Activated CD4-positive, CD25-positive, alpha-beta regulatory T cell treated with anti-CD3 and anti-CD28 coated beads, Interleukin-2, amount 50 U/mL, for 16 hours (primary cell): ENCODE measurements at regions not wholly inside any gene's neighbourhood (a gene's known extent, or its start where the extent isn't known, plus 50 kb on each side); places are given as distances from the start of the nearest gene placed in this dataset.
A peak's percentile ranks its signal among the peaks of the same experiment; 100 is the strongest.

Experiments used
- DNase-seq: peaks from one replicate; pipeline ENCODE4 v3.0.0-alpha.2; 2020; ENCODE audit warnings: low read depth, low spot score

GRCh38 chr20:59403261-59403961, 103.0 kb downstream of the EDN3 start:
- DNase-seq, result peak; percentile 33

- DNase-seq, result no peak
Measured at GRCh38 chr20:59403962-59404314, 103.5 kb downstream of the EDN3 start.

GRCh38 chr20:59404749-59405148, 104.3 kb downstream of the EDN3 start:
- DNase-seq, result no peak

DNA sequence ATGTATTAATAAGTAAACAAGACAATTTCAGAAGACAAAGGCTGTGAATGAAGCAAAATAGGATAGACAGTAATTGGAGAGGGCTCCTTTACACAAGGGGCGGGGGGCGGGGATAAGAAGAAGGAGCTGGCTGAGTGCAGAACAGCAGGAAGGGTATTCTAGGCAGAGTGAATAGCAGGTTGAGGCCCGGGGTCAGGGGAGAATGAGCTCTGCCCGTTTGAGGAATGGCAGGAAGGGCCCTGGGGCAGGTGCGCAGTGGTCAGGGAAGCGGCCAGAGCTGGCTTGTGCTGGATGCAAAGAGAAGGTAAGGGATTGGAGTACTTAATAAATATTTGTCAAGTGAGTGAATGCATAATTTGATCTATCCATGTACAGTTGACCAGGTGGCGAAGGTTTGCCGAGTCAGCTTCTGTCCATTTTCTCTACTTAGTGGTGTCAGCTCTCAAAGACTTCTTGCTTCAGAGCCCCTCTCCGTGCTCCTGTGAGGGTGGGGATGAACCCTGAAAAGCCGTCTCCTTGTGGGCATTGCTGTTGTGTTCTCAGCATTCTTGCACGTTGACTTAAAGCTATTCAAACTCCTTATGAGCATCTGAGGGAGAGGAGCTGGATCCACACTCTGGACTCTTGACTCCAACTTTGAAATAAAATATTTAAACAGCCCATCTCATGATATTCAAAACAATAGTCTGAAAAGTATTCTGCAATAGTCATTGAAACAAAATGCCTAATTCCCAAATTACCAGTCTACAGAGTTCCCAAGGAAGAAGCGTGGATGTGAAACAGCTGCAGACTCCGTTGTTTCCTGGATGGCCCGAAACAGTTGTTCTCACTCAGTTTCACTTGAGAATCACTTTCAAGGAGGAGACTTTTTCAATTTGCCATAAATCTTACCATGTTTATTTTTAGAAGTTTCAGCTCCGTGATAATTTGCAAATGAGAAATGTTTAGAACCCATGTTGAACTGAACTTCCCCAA, 105.1 kb downstream of the EDN3 start:
- no peak for DNase-seq

GRCh38 chr20:59406446-59406845, 106.0 kb downstream of the EDN3 start:
- no peak for DNase-seq

DNA sequence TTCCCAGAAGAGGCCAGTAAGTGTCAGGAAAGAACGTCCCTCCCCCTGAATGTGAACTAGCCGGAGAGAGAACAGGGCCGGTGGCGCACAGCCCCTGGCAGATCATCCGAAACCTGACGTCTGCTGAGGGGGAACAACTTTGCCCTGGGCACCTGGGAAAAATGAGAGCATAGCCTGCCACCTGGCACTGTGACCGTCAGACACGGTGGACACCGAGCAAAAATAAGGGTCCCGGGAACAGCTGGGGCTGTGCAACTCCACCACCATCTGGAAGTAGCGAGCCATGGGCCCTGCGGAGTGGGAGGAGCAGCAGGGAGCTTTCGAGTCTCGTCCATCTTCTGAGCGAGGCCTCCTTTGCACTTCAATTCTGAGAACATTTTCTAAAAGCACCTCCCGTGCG, 110.8 kb downstream of the EDN3 start:
- DNase-seq, result no peak

- no peak for DNase-seq
Measured at GRCh38 chr20:59411589-59411988, 111.2 kb downstream of the EDN3 start.

- no peak for DNase-seq
Measured at GRCh38 chr20:59412181-59412580, 111.8 kb downstream of the EDN3 start.

DNA sequence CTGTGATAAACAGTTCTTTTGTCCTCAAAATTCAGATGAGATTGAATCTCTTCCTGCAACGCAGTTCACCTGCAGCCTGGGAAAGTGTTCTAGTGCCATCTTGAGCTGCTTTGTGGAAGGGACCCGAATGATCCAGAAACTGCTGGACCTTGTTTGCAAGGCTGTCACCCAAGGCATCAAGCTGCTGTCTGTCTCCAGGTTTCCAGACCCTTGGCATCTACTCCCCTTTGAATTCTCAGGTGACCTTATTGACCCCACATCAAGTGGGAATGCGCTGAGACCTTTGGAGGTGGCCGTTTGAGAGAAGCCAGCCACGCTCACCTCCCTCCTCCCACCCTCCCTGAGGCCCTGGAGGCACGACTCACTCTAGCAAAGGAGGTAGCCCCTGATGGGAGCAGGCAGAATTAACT, 112.5 kb downstream of the EDN3 start:
- DNase-seq, result no peak

DNA sequence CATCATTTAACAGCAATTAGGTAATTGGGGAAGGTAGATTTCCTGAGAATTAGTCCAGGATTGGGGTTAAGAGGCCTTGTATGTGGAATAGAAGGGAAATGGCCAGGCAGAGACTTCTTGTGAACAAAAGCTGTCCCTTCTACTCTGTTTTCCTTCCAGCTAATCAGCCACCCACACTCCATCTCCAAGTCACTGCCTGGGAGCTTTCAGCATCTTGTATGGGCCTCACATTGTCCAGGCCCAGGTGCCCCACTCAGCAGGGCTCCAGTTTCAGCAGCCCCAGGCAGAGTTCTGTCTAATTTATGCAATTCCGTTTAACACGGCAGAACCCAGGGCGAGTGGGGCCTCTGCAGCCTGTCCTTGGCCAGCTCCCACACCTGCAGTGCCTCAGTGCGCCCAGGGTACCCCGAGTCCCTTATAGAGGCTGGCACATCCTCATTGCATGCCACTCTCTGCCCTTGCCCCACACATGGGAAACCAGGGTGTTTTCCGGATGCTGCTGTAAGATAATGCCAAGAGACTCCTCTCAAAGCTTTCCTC, 113.0 kb downstream of the EDN3 start:
- DNase-seq, result no peak

DNA sequence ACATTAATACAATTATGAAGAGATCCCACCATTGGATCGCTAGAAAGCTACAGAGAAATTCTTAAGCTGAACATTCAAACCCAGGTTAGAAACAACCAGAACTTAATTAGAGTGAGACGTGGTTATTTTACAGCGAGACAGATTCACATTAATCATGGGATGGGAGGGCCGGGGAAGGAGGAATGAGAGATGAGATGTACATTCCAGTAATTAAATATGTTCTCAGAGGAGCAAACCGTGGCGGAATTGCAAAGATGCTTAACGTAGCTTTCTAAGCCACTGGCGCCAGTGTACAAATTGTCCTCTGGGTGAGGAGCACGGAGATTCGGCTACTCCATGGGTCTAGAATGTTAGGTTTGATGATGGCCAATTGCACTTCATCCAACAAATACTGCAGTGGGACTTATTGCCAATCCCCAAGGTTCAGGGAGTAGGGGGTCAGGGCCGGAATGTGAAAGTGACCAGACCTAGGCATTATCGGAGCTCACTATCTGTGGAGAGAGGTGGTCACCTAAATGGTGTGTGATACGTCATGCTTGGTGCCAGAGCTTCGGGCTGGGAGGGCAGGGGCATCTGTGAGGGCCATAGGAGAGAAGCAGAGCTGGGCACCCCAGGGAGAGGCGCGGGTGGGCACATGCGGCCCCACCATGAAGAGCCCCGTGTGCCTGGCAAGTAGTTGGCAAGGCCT, 114.7 kb downstream of the EDN3 start:
- no peak for DNase-seq

DNA sequence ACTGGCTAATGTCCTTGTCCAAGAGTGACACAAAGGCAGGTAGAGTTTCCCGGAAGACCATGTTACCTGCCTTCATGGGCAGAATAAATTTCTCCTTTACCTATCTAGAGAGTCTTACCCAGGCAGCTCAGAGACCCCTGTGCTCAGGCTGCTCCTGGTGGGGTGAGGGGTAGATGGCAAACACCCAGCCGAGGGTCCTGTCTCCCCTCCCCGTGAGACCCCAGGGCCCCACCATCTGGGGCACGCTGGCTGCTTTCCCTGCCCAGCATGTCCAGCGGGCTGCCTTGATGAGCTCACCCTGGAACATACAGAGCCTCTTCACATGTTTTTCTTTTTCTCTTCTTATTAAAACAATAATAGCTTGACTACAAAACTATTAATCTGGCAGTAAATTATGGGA, 116.5 kb downstream of the EDN3 start:
- no peak for DNase-seq

- DNase-seq, result no peak
Measured at GRCh38 chr20:59421089-59421488, 120.7 kb downstream of the EDN3 start.

- no peak for DNase-seq
Measured at GRCh38 chr20:59421920-59422637, 121.7 kb downstream of the EDN3 start.

- no peak for DNase-seq
Measured at GRCh38 chr20:59422872-59423544, 122.6 kb downstream of the EDN3 start.

- DNase-seq, result no peak
Measured at GRCh38 chr20:59424976-59425375, 124.6 kb downstream of the EDN3 start.

GRCh38 chr20:59425572-59425971, 125.2 kb downstream of the EDN3 start:
- DNase-seq, result no peak

GRCh38 chr20:59428006-59428405, 127.6 kb downstream of the EDN3 start:
- DNase-seq, result no peak

DNA sequence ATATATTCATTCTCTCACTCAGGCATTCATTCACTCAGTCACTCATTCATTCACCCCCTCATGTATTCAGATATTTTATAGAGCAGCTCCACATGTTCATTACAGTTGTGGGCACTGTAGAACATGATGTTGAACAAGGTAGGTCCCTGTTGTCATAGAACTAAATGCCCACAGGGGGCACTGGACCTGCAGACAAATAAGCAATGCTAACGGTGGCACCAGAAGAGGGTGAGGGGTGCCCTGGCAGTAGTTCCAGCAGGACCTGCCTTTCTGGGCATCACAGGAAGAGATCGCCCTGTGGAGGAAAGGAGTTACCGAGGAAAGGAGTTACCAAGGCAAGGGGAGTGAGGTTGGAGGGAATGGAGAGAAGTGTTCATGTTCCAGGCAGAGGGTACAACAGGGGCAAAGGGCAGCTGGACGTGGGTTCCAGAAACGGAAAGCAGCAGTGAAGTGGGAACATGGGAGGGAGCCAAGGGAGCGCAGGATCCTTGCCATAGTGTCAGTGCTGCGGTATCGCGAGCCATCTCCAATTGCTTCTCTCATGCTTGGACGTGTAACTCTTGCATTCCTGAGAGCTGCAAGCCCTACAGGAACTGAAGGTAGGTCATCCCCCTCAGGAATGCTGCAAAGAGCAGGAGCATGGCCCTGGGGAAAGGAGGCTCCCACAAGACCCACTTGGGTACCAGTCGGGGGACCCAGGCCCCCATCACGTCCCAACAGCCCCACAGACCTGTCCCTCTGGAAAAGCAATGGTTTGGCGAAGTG, 128.2 kb downstream of the EDN3 start:
- DNase-seq, result no peak

GRCh38 chr20:59429396-59429795, 129.0 kb downstream of the EDN3 start:
- no peak for DNase-seq
